Muscle of arm (tissue), 1 donor: ENCODE measurements at regions not wholly inside any gene's neighbourhood (a gene's known extent, or its start where the extent isn't known, plus 50 kb on each side); places are given as distances from the start of the nearest gene placed in this dataset.

Experiments used
- DNase-seq: peaks from one replicate; pipeline ENCODE4 v3.0.0-alpha.2; 2013

DNA sequence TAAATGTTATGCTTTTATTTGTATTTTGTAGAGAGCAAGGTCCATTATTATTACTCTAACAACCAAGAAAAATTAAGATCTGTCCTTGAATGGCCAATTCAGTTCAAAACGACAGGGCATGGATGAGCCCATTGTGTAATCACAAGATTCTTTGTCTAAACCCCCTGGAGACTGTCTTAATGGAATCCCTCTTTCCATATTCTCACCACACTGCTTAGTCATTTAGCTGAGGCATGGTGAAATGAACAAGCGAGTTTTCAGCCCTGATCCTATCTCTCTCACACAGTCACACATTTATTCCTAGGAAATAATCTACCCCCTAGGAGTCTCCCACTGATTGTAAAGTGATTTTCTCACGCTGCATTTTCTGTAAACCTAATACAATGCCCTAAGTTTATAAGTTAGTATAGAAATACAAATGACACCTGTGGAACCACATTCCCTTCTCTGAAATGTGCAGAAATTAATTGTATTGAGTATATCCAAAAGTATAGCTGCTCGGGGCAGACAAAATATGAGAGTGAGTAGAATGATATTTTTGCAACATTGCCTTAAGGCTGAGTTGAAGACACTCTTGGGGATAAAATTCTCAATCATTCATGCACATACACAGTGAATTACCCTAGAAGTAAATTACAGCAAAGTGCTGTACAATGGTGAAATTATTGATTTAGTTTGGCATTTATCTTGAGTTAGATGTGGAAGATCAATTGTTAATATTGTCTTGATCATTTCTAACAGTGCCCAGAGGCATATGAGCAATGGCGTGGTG lies 119.7 kb upstream of the PCDH7 start:
- DNase-seq, result no peak

DNA sequence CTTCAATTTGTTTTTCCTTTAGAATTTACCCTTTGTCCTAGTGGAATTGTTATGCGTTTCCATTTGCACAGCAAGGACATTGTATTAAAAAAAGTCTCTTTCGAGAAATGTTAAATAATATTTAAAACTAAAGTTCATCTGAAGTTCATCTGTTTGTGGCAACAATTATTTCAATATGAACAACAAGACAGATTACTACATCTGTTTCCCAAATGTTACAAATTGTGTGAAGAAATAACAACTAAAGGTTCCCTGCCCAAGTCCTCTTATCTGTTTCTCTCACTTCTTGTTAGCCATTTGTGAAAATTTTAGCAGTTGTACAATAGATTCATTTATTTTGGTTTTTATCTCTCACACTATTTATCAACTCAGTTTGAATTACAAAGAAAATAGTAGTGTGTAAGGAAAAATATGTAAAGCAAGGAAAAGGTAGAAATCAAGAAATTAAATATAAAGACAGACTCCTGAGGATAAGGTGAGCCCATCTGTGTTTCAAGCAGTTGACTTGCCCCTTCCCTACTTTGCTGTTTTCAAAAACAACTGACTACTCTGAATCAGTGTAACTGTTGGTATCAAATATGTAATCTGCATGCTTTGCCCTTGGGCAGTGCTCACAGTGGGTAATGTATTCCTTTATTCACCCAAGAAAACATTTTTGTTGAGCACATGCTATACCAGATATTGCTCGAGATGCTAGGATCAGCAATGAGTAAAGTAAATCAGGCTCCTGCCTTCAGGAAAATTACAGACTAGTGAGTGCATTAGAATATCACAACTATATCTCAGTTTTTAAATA lies 118.9 kb upstream of the PCDH7 start:
- DNase-seq, result no peak

DNA sequence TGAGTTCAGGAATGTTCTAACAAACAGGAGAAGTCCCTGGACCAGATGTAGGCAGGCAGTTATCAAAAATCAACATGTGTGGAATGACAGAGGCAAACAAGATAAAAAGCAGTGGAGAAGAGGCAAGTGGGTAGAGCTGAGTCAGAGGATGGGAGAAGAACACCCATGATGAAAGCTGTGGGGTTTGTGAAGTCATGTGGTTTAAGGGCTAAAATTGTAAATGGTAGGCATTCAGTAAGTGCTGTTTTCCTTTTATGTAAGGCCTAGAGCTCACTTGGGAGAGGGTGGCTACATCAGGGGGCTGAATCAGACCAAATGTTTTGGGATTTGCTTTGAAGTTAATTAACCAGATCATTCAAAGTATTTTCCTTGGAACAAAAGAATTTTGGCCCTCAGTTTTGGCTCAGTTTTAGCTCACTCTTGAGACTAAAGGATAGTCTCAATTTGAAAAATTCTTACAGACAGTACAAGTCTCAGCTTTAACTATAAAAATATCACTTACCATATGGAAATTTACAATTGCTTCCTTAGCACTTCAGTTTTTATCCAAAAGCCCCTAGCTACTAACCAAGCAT lies 114.5 kb upstream of the PCDH7 start:
- DNase-seq, result no peak

DNA sequence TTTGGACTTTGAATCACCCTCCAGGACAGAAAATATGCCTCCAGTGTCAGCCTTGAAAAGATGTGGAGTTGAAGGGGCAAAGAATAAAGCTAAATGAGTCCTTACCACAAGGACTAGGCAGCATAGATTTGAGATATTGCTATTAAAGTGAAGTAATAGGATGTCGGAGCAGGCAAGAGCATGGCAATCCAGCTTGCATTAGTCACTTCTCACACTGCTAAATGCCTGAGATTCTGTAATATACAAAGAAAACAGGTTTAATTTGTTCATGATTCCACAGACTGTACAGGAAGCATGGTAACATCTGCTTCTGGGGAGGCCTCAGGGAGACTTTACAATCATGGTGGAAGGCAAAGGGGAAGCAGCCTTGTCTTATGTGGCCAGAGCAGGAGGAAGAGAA lies 109.8 kb upstream of the PCDH7 start:
- DNase-seq, result no peak

DNA sequence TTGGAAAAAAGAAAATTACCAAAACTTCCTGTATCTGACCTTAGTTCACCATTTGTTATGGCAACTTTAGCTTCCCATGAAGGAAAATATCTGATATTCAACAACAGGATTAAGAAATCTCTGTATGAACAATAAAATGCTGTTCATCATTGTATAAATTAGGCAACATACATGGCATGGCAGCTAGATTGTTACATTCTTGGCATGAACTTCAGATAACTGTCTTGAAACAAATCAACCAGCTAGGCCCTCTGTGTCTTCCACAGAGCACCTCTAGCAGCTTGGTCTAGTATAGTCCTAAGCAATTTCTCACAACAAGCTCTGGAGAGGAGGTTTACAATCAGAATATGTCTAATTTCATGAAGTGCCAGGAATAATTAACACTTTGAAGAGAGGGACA lies 105.4 kb upstream of the PCDH7 start:
- no peak for DNase-seq

DNA sequence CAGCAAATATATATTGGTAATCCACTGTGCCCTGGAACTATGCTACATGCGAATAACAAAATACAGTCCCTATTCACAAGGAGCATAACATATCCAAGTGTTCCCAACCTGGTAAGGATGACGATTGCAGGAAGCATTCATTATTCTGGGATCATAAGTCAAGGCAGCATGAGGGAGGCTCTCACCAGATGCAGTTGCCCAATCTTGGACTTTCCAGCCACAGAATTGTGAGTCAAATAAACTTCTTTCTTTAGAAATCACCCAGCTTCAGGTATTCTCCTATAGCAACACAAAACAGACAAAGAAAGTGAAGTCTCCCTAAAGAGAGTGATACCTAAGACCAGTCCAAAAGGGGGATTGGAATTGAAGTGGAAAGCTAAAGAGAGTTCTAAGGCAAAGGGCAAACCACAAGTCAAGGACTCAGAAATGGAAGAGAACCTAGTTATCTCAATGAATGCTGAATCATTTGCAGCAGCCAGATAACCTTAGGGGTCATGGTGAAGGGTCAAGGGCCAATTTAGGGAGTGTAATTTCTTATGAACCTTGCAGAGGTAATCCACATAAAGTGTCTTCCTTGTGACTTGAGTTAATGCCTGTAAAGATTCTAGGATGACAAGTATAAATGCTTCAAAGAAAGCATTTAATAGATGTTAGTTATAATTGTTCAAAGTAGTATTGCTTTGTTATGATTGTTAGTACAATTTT lies 103.1 kb upstream of the PCDH7 start:
- DNase-seq, result no peak

DNA sequence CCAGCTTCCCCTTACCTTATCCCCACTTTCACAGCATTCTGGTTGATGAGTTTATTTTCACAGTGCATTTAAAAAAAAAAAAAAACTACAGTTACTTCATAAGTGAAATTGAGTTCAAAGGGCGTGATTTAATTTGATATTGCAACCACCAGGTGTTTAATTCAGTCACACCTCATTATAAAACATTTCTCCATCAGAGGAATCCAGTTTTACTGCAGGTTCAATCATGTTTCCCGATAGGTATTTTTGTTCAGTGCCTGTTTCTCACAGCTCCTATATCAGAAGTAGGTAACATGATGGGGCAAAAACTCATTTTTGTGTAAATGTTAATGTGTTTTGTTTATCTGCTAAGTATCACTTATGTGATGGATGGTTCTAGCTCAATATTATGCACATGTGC lies 102.3 kb upstream of the PCDH7 start:
- no peak for DNase-seq

DNA sequence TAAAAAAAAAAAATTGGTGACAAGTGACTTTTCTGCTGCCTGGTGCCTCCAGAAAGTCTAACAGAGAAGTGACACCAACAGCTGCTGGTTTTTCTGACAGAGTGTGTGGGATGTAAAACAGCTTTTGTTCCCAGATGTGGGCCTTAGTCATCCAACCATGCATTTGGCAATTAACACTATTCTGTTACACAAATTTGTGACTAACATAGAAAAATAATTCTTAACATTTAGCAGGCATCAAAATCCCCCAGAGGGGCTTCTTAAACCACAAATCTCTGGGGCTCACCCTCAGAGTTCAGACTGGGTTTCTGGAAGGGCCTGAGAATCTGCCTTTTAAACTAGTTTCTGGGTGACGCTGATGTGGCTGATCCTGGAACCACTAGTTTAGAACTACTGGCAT lies 100.5 kb upstream of the PCDH7 start:
- DNase-seq, result peak; percentile 27

DNA sequence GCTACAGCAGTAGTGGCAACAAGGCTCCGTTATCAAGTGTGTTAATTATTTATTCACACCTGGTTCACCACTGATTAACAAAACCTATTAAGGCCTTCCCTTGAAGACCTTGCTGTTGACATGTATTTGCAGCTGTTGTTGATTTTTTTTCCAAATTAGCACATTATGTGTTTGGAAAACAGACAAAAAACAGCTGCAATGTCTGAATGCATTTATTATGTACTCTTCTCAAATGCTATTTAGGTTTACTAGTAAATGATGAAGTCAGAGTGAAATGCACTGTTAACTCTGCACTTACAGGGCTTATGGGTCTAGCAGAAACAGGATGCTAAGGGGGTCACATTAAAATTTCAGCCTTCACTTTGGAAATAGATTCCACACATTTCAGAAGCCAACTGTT lies 99.5 kb upstream of the PCDH7 start:
- no peak for DNase-seq

DNA sequence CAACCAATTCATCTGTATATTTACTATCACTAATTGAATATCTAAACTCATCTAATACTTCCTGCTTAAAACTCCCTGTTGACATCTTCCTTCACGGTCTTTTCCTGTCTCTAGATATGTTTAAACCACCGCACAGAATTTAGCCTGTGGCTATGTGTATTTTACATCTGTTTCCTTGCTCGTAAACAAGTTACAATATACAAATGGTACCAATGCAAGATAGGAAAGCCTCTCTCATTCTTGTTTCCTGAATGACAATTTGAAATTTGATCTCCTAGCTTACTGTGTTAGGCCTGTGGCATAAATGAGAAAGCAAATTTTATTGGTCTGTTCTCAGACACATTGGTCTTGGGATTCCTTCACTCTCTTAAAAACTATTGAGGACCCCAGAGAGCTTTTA lies 89.7 kb upstream of the PCDH7 start:
- no peak for DNase-seq

DNA sequence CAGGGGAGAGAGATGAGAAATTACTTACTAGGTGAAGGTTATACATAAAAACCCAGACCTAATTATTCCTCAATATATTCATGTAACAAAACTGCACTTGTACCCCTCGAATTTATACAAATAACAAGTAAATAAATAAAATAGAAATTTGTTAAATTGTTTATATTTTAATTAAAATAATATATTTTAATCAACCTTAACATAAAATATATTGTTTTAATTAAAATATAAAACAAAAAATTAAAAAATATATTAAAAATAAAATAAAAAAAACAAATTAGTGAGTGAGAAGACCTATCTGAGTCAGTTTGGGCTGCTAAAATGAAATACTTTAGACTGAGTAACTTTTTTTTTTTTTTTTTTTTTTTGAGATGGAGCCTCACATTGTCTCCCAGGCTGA lies 87.4 kb upstream of the PCDH7 start:
- DNase-seq, result no peak

DNA sequence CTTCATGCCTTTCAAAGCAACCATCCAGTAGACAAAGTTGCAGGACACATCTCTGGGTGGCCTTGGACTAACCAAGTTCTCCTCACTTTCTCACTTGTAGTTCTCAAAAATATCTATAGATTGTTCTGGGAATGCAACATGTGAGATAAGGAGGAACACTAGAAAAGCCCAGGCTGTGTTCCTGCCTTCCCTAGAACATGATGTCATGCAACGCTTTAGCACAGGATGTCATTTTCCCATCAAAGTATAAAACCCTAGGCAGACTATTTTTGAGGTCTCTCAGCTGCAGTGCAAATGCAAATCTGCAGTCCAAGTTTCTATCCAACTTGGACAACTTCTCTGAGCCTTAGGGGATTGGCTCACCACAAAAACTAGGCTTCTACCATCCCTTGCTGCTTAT lies 78.8 kb upstream of the PCDH7 start:
- DNase-seq, result no peak

DNA sequence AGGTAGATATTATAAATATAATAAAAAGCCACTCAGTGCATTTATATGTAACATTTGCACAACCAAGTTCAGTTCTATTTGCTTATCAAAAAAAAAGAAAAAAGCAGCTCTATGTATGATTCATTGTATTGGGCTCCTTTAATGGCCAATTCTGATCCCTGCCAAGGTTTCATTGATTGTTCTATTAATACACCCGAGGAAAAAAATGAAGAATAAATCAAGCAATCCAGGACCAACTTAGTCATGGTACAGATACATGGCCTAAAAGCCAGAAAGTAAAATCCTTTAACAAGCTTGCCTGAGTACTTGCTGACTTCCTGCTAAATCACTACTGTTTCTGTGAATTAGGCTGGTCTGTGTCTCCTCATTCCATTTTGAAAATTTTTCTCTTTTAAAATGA lies 77.6 kb upstream of the PCDH7 start:
- no peak for DNase-seq

DNA sequence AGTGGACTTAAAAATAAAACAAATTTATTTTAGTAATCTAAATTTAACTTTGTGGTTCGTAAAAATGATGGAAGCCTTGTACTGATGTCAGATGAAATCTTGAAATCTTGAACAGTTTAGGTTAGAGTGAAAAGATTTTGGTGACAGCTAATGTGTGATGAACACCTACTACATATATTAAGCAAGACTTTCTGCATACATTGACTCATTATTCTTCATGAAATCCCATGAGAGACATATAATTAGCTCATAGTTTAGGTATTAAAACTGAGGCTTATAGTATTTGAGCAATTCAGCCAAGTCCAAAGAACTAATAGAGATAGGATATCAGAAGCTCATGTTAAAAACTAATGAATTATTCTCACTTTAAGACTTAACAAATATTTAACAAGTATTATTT lies 66.9 kb upstream of the PCDH7 start:
- no peak for DNase-seq

DNA sequence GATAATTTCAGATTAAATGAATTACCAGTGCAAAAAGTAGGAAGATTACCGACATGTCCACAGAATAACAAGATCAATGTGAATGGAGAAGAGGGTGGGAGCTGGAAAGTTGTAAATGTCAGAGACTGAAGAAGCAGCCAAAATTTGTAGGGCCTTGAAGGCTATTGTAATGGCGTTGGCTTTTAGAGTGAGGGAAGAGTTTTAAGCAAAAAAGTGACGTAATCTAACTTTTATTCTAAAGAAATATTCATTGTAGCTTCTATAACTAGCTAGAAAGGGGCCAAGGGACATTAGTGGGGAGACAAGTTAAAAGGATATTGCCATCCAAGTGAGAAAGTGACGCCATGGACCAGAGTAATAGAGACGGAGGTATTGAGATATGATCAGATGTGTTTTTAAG lies 63.3 kb upstream of the PCDH7 start:
- DNase-seq, result no peak

DNA sequence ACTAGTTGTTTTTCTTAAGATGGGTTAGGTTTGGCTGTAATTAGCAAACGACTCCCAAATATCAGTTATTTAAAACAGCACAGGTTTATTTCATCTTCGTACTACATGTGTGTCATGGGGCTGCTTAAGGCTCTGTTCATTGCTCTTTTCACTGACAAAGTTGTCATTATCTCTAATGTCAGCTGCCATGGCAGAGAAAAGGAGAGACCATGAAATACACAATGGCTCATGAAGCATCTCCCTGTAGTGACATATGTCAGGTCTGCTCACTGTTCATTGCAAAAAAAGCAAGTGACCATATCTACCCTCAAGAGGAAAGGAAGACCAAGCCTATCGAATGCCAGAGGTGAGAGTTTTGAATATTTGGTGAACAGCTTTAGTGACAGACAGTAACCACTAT lies 52.2 kb upstream of the PCDH7 start:
- no peak for DNase-seq

DNA sequence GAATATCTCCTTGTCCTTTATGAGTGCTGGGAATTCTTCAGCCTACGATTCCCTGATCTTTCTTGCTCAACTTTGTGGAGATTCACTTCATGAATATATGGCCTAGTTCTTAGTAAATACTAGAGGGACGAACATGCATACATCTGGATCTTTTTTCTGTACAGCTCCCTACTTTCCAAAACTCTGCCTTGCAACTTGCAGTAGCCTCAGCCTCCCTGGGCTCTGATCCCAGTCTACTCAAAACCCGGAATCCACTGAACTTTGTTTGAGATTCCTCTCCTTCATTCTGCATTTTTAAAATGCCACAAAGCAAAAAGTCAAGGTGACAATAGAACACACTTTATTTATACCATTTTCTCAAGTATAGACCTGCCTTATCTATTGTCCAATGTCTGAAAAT lies 50.0 kb upstream of the PCDH7 start:
- no peak for DNase-seq
